Thyroid gland (tissue), 4 donors: ENCODE measurements at regions not wholly inside any gene's neighbourhood (a gene's known extent, or its start where the extent isn't known, plus 50 kb on each side); places are given as distances from the start of the nearest gene placed in this dataset.

Experiments
- DNase-seq, 2 donors: peaks; one replicate each; pipeline ENCODE4 v3.0.0-alpha.2; 2019
- H3K27ac ChIP-seq, 3 donors: fragments of 200-600 bp; sonication (generic); 1 replicate in 2 of 3; 2 replicates in 1 of 3; pipeline ENCODE4 v1.5.1; 2016 to 2019; ENCODE audit warnings: mild to moderate bottlenecking in 1 of 3, moderate library complexity in 1 of 3
- H3K27me3 ChIP-seq: fragments of 200-600 bp; sonication (generic); one replicate; pipeline ENCODE4 v1.5.1; 2019
- H3K36me3 ChIP-seq, 2 donors: fragments of 200-600 bp; sonication (generic); one replicate each; pipeline ENCODE4 v1.5.1; 2016 to 2019
- H3K4me1 ChIP-seq, 2 donors: fragments of 200-600 bp; sonication (generic); one replicate each; pipeline ENCODE4 v1.5.1; 2017 to 2019
- H3K4me3 ChIP-seq, 3 donors: fragments of 200-600 bp; sonication (generic); replicated peaks in 1 of 3; 1 replicate in 2 of 3; 2 replicates in 1 of 3; pipeline ENCODE4 v1.5.1; 2016; ENCODE audit warnings: mild to moderate bottlenecking in 1 of 3
- H3K9me3 ChIP-seq: fragments of 200-600 bp; sonication (generic); one replicate; pipeline ENCODE4 v1.5.1; 2017
- POLR2A ChIP-seq, 2 donors: fragments of 450-650 bp; IDR thresholded peaks; one replicate each; pipeline ENCODE4 v1.6.1; 2017; ENCODE audit warnings: antibody characterized with exemption in 2 of 2, mild to moderate bottlenecking in 2 of 2, moderate library complexity in 1 of 2
- WGBS, 2 donors: methylation state at CpG; one replicate each; pipeline ENCODE4 v1.1.5; 2017; 5-methylcytosine and 5-hydroxymethylcytosine counted together
- intact Hi-C: fragments of 100-400 bp; cut with DNase I; formaldehyde crosslinking; loops from one replicate; pipeline ENCODE4 v1.15.1; 2023
- TF ChIP-seq, protein P1 (sequence below), 6 experiments: fragments of 200-600 bp in 3 of 6; fragments of 450-650 bp in 3 of 6; sonication (generic) in 3 of 6; IDR thresholded peaks; one replicate each; pipeline ENCODE4 v1.5.1; 2016 to 2019; ENCODE audit warnings: antibody characterized with exemption in 6 of 6, mild to moderate bottlenecking in 2 of 6, inconsistent platforms in 1 of 6, moderate library complexity in 1 of 6

DNA sequence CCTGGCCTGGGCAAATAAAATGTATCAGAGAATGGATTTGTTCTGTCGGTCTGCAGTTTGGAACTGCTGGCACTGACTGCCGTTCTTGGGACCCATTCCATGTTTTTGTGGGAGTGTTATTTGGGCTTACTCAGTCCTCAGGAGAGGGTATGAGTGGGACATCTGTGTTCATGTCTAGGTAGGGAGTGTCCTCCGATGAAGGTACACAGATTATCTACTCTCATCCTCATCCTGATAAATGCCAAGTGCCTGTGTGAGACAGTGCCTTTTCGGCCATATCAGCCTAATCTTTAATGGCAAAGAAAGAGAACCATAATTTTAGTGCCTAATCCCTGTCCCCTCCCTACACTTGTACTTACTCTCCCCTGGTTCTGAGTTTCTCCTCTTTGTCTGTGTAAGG, 409.4 kb downstream of the REEP3 start:
- no peaks in the 10 kb centered on the region for H3K36me3 ChIP-seq
- H3K27me3 ChIP-seq, result no peaks in the 10 kb centered on the region
- H3K4me1 ChIP-seq, result no peaks in the 10 kb centered on the region
- no peaks in the 10 kb centered on the region for H3K9me3 ChIP-seq
- H3K27ac ChIP-seq, result no peak overlapping the region
- TF ChIP-seq POLR2A (IDR thresholded peaks at IDR 0.05), result no peak
- TF ChIP-seq, protein P1, sequence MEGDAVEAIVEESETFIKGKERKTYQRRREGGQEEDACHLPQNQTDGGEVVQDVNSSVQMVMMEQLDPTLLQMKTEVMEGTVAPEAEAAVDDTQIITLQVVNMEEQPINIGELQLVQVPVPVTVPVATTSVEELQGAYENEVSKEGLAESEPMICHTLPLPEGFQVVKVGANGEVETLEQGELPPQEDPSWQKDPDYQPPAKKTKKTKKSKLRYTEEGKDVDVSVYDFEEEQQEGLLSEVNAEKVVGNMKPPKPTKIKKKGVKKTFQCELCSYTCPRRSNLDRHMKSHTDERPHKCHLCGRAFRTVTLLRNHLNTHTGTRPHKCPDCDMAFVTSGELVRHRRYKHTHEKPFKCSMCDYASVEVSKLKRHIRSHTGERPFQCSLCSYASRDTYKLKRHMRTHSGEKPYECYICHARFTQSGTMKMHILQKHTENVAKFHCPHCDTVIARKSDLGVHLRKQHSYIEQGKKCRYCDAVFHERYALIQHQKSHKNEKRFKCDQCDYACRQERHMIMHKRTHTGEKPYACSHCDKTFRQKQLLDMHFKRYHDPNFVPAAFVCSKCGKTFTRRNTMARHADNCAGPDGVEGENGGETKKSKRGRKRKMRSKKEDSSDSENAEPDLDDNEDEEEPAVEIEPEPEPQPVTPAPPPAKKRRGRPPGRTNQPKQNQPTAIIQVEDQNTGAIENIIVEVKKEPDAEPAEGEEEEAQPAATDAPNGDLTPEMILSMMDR (IDR thresholded peaks at IDR 0.05), result no peak
- WGBS, 2 donors, result 84 to 88% methylated on average over 4 of the region's 4 CpGs
- DNase-seq, result no peak
- intact Hi-C loops, result no loop called here
- H3K4me3 ChIP-seq, result no peak overlapping the region

DNA sequence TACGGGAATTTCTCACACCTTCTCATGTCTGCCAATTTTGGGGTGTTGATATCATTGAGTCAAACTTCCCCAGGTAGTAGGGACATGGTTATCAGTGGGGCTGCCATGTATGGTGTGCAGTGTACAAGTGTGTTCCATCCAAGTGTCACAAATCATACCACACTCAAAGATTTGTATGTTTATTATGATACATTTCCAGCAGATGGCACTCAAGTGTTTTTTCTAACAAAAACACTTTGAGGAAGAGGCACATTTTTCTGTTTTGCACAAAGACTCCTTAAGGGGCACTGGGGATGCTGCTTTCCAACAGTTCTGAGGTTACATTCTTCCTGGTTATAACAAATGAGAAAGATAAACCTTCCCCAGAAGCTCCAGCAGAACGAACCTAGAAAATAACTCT, 414.5 kb downstream of the REEP3 start:
- Histone ChIP-seq H3K36me3 (no peaks in the 10 kb centered on the region), H3K4me3 (no peak overlapping the region), H3K4me1 (peaks cover 0 to 3% of the 10 kb centered on the region in 2 donors), H3K27me3 (no peaks in the 10 kb centered on the region), H3K27ac (no peak overlapping the region), H3K9me3 (no peaks in the 10 kb centered on the region)
- 72 to 83% methylated on average over 2 of the region's 2 CpGs for WGBS, 2 donors
- no peak for DNase-seq
- intact Hi-C loops, result no loop called here
- TF ChIP-seq, protein P1 (IDR thresholded peaks at IDR 0.05), result no peak
- TF ChIP-seq POLR2A (IDR thresholded peaks at IDR 0.05), result no peak

DNA sequence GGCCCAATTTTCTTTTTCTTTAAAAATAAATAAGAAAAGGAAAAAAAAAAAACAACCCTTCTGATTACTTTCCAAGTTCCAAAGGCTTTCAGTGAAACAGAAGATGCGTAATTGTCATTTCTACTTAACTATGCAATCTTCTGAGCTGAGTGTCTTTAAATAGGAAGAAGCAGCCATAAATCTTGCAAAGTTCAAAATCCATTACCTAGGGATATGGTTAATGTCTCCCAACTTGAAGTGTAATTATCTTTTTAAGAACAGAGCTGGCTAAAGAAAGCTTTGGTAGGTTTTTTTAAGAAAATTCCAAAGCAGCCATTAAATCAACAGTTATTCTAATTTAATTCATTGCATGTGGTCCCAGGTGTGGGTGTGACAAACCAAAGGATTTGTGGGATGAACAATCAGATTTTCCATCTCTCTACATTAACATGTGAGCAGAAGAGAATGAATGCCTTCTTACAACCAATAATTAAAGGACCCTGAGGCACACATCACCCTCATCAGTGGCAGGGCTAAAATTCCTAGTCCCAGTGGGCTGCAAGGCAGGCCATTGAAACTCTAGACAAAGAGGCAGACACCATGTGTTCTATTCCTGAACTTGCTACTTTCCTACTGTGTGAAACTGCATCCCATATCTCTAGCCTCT, 419.2 kb downstream of the REEP3 start:
- intact Hi-C loops, result no loop called here
- WGBS, 2 donors, result 85 to 95% methylated on average over 1 of the region's 1 CpG
- Histone ChIP-seq H3K27ac (no peak overlapping the region), H3K36me3 (no peaks in the 10 kb centered on the region), H3K4me3 (no peak overlapping the region), H3K9me3 (no peaks in the 10 kb centered on the region), H3K4me1 (peaks cover 0 to 6% of the 10 kb centered on the region in 2 donors), H3K27me3 (no peaks in the 10 kb centered on the region)
- no peak for DNase-seq
- TF ChIP-seq, protein P1 (IDR thresholded peaks at IDR 0.05), result no peak

DNA sequence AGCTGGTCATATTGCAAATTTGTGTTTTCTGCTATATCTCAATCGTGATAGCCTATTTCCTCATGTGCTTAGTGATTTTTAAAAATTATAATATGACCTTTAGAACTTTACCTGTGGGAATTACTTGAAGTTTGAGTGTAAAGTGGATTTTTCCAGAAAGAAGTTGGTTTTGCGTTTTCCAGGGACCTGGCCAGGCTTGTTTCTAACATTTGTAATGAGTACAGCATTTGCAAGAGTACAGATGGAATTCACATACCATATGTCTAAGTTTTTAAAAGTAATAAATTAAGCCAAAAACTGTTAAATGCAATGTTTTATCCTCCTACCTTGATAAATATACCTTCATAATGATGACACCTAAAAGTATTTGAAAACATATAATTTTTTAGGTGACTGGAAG, 443.2 kb downstream of the REEP3 start:
- intact Hi-C loops, result no loop called here
- WGBS, 2 donors, result 73 to 80% methylated on average over 2 of the region's 2 CpGs
- H3K4me3 ChIP-seq, result no peak overlapping the region
- H3K27me3 ChIP-seq, result no peaks in the 10 kb centered on the region
- H3K4me1 ChIP-seq, result no peaks in the 10 kb centered on the region
- no peaks in the 10 kb centered on the region for H3K9me3 ChIP-seq
- H3K36me3 ChIP-seq, result no peaks in the 10 kb centered on the region
- TF ChIP-seq POLR2A (IDR thresholded peaks at IDR 0.05), result no peak
- TF ChIP-seq, protein P1 (IDR thresholded peaks at IDR 0.05), result no peak
- DNase-seq, result no peak
- no peak overlapping the region for H3K27ac ChIP-seq

DNA sequence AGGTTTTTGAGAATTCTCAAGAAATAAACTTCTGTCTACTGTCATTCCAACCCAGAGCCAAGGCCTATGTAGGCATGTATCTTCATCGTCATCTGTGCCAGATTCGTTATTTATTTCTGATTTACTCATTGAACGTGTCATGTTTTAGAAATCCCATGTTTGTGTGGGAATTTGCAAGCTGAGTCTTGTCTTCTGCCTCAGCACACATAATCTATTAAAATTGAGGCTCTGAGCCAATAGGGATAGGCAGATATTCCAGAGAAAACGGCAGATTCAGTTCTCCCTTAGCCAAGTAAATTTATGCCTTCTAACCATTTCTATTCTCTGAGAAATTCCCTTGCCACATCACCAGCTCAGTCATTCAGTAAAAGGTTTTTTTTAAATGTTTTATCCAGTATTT, 444.6 kb downstream of the REEP3 start:
- DNase-seq, result no peak
- H3K27ac ChIP-seq, result no peak overlapping the region
- WGBS, 2 donors, result 75 to 80% methylated on average over 4 of the region's 4 CpGs
- no peaks in the 10 kb centered on the region for H3K36me3 ChIP-seq
- H3K27me3 ChIP-seq, result no peaks in the 10 kb centered on the region
- H3K4me3 ChIP-seq, result no peak overlapping the region
- H3K4me1 ChIP-seq, result no peaks in the 10 kb centered on the region
- TF ChIP-seq POLR2A (IDR thresholded peaks at IDR 0.05), result no peak
- TF ChIP-seq, protein P1 (IDR thresholded peaks at IDR 0.05), result no peak
- intact Hi-C loops, result no loop called here
- no peaks in the 10 kb centered on the region for H3K9me3 ChIP-seq
